Stimulated activated CD8-positive, alpha-beta memory T cell treated with anti-CD3 and anti-CD28 coated beads, Interleukin-2, amount 100 ng/mL, for 48 hours (primary cell): ENCODE measurements at regions not wholly inside any gene's neighbourhood (a gene's known extent, or its start where the extent isn't known, plus 50 kb on each side); places are given as distances from the start of the nearest gene placed in this dataset.

Source experiments
- DNase-seq, 2 donors: peaks; one replicate each; pipeline ENCODE4 v3.0.0-alpha.2; 2020; ENCODE audit warnings: low read depth in 2 of 2

DNA sequence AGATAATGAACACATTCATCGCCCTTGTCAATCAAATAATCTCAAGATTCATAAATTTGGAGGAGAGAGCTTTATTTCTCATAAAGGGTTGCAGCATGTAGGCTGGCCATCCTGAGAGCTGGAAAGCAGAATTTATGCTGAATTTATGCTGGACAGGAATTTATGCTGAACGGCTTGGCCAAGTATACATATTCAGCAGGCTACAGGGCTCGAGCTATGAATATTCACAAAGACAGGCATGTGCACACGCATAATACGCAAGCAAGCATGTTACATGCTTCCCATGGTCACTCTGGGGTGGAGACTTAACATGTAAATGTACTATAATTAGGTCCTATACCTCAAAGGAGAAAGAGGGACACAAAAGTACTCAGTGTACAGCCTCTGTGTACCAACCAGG lies 618.8 kb downstream of the METTL4 start:
- no peak for DNase-seq

DNA sequence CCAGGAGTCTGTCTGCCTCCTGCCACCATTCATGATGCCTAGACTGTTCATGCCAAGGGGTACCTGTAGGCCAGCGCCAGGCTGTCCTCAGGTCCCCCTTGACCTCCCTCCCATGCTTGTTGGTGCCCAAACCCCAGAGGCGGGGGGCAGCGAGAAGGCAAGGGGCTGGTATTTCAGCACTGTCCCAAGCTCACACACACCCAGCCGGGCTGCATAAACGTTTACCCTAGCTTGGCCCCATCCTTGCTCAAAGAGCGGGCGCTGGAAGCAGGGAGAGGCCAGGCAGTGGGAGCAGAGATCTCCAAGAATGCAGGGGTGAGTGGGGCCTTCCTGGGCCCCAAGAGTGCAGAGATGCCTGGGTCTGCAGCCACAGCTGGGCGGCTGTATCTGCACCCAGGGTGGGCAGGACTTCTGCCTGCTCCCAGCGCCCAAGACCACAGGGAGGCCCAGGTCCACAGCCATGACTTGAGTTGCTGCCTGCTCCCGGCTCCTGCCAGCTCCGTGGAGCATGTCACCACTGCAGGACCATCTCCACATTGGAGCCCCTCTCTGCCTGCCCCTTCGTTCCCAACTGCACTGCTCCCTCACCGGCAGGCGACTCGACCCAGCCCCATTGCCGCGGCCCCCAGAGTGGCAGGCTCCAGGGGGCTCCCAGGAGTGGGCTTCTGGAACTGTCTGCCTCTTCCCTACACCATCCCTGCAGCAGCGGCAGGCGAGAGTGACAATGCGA lies 616.6 kb downstream of the METTL4 start:
- DNase-seq, result no peak

DNA sequence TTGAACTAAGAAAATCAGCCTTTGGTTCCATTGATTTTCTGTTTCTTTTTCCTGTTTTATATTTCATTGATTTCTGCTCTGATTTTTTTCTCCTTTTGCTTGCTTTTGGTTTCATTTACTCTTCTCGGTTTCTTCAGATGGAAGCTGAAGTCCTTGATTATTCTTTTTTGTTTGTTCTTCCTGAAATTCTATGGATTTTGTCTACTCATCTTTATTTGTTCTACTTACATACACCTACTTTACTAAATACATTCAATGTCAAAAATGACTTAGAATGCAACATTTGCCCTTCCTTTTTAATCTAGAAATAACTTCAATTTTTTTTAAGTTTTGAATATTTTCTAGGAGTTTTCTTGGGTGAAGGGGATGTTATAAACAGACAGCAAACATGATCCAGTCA lies 612.5 kb downstream of the METTL4 start:
- DNase-seq, result no peak

DNA sequence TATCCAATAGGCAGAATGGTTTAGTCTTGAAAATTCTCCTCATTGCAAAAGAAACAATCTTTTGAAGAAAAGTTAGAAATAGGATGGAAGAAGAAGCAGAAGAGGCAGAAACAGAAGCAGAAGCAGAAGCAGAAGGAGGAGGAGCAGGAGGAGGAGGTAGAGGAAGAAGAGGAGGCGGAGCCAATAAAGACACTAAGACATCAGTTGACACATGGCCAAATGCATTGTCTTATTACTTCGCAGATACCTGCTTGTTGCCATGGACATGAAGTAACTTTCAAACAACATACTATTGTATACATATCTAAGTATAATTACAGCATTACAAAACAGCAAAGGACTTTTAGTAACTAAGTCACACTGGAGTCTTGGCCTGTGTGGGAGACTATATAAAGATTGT lies 606.3 kb downstream of the METTL4 start:
- DNase-seq, result no peak

DNA sequence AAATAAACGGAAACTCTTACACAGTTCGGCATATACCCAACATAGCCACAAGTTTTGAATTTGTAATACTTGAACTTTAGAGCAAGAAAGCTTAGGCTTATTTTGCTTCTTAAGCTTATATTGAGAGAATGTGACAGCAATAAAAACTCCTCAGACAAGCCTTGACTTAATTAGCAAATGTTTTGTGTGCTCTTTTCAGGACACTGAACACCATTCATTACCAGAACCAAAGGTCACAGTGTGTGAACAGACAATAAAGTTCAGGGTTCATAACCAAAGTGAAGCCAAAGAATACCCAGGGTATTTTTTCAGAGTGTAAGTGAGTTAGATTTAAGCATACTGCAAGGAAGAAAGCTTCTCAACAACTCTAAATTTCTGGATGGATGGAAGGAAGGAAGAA lies 605.8 kb downstream of the METTL4 start:
- DNase-seq, result no peak

DNA sequence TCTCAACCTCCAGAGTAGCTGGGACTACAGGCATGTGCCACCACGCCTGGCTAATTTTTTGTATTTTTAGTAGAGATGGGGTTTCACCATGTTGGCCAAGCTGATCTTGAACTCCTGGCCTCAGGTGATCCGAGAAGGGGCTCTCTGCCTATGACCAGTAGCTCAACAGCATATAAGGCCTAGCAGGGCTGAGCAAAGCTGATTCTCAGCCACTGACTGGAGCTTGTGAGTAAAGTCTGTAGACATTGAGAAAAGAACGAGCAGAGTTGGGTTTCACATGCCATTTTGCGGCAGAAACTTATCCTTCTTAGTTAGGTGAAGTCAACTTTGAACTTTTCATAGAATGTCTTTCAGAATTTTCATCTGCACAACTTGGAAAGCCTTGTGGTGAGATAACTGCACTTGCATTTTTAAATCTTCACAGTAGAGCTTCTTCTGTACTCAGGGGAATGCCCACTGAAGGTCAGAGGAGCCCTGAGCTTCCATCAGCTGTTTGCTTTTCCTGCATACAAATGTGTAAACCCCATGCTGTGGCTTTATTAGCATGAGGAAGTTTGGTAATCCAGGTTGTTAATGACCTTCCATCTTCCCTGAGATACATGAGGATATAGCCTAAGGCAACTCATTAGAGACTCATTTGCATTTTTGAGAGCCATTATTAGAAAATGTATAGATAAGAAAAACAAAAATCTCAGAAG lies 602.4 kb downstream of the METTL4 start:
- DNase-seq, result no peak

DNA sequence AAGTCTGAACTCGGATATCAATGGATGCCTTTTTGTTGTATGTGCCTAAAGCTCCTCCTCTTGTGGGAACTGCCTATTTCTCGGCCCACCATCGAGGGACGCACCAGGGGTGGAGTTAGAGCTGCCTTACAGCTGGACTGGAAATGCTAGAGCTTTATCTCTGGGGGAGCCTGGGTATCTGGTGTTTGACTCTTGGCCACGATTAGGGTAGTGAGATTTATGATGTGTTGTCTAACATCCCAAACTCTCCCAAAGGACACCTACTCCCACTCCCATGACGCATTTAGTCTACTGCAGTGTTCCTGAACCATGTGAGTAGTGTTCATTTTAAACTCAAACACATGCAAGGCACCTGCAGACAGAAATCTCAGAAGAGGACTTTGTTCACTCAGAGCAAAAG lies 594.8 kb downstream of the METTL4 start:
- DNase-seq, result no peak

DNA sequence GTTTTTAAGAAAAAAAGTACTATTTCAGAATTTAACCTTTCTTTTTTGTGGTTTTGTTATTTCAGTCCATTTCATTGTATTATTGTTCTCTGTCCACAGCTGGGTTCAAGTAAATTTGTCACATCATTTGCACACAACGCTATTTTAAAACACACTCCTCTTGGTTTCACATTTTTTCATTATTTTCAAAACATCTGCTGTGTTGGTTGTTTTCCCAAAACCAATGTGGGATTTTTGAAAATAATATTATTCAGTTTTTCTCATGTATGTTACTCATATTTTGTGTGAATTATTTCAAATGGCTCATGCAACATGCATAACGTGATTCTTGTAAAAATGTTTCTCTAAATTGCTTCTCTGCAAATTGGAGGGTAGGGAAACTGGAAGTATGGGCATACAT lies 589.2 kb downstream of the METTL4 start:
- DNase-seq, result no peak

DNA sequence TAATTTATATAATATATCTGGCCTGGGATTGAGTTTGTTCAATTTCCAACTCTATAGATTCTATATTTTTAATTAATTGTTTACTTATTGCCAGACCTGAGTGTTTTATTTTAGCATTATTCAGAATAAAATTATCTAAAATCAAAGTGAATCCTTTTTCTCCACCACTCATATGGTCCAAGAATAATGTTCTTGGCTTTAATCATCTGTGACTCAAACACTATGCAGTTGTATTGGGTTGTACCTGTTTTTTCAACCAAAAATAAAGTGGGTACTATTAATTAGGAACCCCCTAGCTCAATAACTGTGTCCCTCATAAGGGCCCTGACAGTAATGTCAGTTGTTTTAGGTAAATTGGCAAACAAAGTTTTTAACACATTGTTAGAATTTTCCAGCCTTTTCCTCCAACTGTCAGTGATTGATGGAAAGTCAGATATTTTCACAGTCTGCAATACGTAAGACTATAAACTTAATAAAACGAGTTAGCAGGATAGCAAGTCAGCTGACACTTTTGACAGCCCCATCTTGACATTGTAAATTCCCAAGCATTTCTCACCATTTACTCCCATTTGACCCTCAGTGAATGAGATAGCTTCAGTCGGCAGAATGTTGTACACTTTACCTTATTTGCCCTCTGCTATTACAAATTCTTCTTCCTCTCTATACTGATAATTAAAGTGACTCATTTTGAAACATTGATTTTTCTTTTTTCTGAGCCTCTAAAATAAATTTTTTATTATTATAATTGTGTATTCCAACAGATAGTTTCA lies 587.4 kb downstream of the METTL4 start:
- no peak for DNase-seq

DNA sequence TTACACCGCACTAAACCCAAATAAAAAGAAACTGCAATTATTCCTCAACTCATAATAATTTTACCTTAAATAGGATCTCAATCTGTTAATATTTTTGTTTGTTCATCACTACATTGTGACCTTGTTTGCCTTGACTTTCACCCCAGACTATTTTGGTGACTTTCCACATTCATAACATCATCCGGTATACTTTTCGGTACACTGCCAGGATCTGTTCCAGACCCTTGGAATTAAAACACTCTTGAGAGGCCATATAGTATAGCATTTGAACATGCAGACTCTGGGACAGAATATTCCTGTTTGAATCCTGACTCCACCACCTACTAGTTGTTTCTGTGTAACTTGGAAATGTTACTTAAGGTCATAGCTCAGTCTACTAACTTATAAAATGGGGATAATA lies 577.4 kb downstream of the METTL4 start:
- no peak for DNase-seq

DNA sequence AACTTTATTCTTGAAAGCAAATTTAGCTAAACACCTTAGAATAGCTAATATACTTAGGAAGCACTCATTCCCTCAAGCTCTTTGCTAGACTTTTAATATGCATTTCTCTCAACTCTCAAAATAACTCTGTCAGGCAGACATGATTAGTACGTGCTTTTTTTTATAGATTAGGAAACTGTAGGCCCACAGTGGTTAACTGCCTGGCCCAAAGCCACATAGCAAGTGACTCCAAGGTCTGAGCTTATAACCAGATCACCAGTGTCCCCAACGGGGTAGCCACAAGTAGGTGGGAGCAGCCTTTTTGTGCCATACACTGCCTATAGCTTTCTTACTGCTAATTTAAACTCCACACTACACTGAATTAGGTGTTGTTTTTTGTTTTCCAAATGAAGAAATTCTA lies 576.8 kb downstream of the METTL4 start:
- no peak for DNase-seq

DNA sequence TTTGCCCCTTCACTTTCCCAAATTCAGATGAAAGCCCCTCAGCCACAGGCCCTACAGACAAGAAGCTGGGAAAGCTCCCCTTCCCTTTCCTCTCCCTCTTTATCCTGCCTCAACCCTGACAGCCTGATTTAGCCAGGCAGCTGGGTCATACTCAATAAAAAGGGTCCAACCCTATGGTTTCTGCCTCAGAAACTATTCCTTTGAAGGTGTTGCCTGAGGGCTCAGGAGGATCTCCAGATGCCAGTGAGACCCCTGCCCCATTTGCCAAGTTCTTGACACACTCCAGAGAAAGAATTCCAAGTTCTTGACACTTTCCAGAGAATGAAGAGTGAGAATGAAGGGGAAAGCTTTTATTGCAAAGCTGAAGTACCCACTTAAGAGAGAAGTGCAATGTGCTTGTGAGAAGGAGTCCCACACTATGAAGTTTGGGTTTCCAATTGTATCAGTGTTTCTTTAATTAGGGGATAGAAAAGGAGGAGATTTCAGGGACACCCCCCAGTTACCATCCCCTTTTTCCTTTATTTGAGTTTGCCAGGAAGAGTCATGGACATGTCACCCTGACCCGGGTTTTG lies 576.2 kb downstream of the METTL4 start:
- DNase-seq, result no peak

DNA sequence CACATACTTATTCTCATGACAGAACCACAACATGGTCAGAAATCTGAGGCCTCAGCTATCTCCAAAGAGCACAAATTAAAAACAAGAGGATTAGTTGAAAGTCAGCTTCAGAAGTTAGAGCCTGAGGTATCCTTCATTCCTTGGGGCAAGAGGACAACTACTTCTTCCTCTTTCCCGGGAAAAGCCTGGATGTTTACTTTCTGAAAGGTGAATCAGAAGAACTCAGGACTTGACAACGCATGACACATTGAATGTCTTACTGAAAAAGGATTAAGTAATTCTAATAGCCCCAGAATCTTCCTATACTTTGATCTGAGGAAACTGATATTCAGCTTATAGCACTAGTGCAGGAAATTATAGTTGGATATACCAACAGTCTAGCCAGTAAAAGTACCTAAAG lies 573.2 kb downstream of the METTL4 start:
- no peak for DNase-seq

DNA sequence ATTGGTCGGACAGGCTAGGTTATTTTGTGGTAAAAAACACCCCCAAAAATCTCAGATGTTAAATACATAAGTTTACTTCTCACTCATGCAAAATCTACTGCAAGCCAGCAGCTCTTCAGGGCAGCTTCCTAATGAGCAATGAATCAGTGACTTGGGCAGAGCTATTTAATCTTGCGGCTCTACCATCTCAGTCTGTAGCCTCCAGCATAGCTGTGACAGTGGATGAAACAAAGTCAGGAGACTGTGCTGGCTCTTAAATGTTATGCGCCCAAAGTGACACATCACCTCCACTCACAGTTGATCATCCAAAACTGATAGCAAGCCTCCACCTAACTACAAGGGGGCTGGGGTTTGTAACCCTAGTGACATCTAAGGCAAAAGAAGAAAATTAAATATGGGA lies 571.9 kb downstream of the METTL4 start:
- DNase-seq, result no peak

DNA sequence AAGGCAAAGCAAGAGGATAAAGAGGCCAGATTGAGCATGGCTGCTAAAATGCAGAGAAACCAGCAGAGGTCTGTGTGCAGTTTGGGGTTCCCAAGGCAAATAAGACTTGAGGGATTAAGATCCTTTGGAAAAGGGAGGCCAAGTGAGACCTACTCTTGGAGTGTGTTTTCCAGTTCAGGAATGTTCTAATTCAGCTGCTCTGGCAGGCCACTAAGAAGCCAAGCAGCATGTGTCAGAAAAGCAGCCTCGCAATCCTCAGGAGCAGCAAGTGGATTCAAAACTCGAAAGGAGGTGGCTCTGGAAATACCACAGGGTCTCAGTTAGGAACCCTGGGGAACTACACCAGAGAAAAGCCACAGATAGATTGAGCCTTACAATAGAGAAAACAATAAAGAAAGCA lies 569.2 kb downstream of the METTL4 start:
- DNase-seq, result no peak

DNA sequence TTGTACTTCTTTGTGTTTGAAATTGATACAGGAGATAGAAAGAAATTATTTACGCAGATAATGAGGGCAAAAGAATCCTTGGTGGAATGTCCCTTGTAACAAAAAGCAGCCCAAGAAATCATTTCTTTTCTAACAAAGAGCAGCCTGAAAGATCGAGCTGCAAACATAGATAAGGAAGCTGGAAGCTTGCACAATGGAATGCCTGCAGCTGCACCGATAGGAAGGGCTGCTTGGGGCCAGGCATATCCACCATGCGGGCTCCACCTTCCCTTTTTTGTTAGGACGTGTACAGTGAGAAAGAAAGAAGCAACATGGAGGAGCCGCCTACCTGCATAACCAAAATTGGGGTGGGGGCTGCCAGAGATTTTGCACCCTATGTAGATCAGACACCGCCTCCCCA lies 568.7 kb downstream of the METTL4 start:
- DNase-seq, result no peak

DNA sequence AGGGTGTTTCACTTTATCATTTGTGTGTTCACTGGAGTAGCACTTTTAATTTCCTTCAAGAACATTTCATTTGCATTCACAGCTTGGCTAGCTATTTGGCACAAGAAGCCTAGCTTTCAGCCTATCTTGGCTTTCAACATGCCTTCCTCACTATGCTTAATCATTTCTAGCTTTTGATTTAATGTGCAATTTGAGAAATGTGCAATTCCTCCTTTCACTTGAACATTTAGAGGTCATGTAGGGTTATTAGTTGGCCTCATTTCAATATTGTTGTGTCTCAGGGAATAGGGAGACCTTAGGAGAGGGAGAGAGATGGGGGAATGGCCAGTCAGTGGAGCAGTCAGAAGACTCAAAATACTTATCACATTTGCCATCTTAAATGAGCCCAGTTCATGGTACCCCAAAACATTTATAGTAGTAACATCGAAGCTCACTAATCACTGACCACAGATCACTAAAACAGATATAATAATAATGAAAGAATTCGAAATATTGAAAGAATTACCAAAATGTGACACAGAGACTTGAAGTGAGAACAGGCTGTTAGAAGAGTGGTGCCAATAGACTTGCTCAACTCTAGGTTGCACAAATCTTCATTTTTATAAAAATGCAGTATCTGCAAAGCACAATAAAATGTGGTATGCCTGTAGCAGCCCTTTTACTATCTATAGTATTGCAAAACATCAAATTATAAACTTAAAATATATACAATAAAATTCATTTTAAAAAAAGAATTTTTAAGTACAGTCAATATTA lies 561.2 kb downstream of the METTL4 start:
- DNase-seq, result no peak

DNA sequence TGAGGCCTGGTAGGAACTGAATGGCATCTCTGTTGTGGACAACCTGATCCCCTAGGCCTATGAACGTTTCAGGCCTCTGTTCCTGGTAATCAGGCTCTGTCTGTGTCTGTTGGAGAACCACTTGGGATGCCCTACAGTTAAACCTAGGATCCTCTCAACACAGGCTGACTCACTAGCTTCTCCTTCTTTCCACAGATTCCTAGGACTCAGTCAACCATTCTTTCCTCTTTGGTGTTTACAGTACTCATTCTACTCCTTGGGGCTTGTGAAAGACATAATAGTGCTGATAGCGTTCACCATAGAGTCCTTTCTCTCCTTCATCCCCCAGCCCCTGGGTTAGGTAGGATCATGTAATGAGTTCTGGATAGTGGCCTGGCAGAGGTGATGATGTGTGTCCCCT lies 544.3 kb downstream of the METTL4 start:
- no peak for DNase-seq

DNA sequence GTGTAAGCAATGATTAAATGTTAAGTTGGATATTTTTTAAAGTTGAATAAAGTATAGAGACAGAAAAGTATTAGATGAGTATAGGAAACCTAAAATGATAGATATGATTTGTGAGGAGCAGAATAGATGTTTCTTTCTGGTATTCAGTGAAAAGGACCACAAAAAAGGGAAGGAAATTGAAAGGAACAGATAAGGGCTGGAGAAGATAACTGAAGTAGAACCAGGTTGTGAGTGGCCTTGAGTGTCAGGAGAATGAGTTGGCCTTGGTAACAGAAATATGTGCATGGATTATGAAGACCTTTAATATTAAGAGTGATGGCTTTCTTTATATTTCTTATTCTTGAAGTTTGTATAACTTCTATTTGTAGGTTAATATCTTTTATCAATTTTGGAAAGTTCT lies 543.5 kb downstream of the METTL4 start:
- DNase-seq, result no peak

DNA sequence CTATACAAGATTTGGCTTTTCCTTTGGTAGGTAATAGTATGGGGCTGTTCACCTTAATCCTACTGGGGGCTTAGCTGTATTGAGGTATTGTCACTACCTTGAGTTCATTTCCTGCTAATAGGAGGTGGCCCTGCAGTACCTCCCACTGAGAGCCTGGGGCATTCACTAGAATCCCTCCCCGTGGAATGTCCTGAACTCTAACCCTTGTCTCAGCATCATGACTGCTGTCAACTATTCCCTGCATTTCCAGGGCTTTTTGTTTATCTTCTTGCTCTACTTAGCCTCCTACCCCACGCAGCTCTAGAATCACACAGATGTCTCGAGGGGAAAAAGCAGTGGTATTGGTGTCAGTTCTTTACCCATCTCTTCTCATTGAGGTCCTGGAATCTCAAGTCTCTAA lies 542.3 kb downstream of the METTL4 start:
- DNase-seq, result no peak

DNA sequence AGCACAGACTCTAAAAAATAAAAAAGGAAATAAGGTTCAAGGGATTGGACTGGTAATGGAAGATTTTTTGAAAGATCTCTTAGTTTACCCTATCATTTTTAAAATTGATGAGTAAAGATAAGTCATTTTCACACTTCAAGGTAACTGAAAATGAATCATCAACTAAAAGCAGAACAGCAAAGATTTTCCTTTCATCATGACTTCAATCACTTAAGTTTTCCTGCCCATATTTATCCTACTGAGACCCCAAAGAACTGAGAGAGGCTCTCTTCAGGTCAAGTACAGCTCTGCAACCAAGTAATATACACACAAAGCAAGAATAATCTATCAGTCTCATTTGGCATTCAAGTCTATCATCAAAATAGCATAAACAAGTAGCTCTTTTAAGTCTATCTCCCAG lies 540.7 kb downstream of the METTL4 start:
- DNase-seq, result no peak

DNA sequence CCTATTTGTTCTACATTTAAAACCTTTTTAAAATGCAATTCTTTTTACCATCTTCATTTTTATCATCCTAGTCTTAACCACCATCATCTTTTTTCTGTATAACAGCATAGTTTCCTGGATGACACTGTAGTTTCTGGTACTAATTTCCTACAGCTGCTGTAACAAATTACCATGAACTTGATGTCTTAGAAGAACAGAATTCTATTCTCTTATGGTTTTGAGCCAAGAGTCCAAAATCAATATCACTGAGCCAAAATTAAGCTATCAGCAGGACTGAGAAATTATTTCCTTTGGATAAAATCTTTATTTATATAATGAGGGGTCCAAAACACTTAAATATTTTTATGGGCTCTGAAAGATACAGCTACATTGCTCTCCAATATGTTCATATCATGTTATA lies 539.3 kb downstream of the METTL4 start:
- DNase-seq, result no peak
